WTC11 (cell line): ENCODE measurements at regions not wholly inside any gene's neighbourhood (a gene's known extent, or its start where the extent isn't known, plus 50 kb on each side); places are given as distances from the start of the nearest gene placed in this dataset.

Source experiments
- ATAC-seq: fragments of 200-7000 bp; cut with Tn5 transposase; 2 replicates; pipeline ENCODE4 v1.10.0; 2021; ENCODE audit warnings: mild to moderate bottlenecking, moderate library complexity
- CTCF ChIA-PET: fragments of 300-600 bp; sonication (Branson Sonifier 250); formaldehyde crosslinking; loops from one replicate; lab custom pipeline; 2021; ENCODE audit warnings: antibody characterized with exemption; lab: Charles Lee
- POLR2A ChIA-PET: fragments of 350-600 bp; sonication (Branson Sonifier 250); formaldehyde crosslinking; loops from one replicate; lab custom pipeline; 2021; ENCODE audit warnings: antibody characterized with exemption; lab: Charles Lee
- DNase-seq: peaks from one replicate; pipeline ENCODE4 v3.0.0; 2021; ENCODE audit warnings: low spot score
- H3K27ac Mint-ChIP-seq: 2 replicates; pipeline ENCODE4 v1.8.0; 2021; ENCODE audit warnings: mixed read lengths
- H3K27me3 Mint-ChIP-seq: 2 replicates; pipeline ENCODE4 v1.8.0; 2021; ENCODE audit warnings: low read depth, mild to moderate bottlenecking, moderate library complexity, mixed read lengths
- H3K36me3 Mint-ChIP-seq: 2 replicates; pipeline ENCODE4 v1.8.0; 2021; ENCODE audit warnings: mixed read lengths
- H3K4me1 Mint-ChIP-seq: 2 replicates; pipeline ENCODE4 v1.8.0; 2022; ENCODE audit warnings: mixed read lengths
- H3K4me3 Mint-ChIP-seq: 2 replicates; pipeline ENCODE4 v1.8.0; 2021; ENCODE audit warnings: mild to moderate bottlenecking, moderate library complexity, mixed read lengths
- H3K9me3 Mint-ChIP-seq: 2 replicates; pipeline ENCODE4 v1.8.0; 2021; ENCODE audit warnings: mixed read lengths
- ATF1 ChIP-seq: sonication (generic); formaldehyde crosslinking; IDR thresholded peaks from 2 replicates; pipeline ENCODE4 v1.8.1; 2023; ENCODE audit warnings: mild to moderate bottlenecking, moderate library complexity, missing genetic modification reagents
- ESRRA ChIP-seq: sonication (generic); formaldehyde crosslinking; IDR thresholded peaks from 2 replicates; pipeline ENCODE4 v1.8.1; 2022; ENCODE audit warnings: mild to moderate bottlenecking, missing genetic modification reagents, borderline replicate concordance
- FOXK1 ChIP-seq: sonication (generic); formaldehyde crosslinking; IDR thresholded peaks from 2 replicates; pipeline ENCODE4 v1.8.0; 2022; ENCODE audit warnings: mild to moderate bottlenecking, moderate library complexity, missing genetic modification reagents
- GABPB1 ChIP-seq: sonication (generic); formaldehyde crosslinking; IDR thresholded peaks from 2 replicates; pipeline ENCODE4 v1.8.1; 2023; ENCODE audit warnings: mild to moderate bottlenecking, missing genetic modification reagents
- KAT7 ChIP-seq: sonication (generic); formaldehyde crosslinking; IDR thresholded peaks from 2 replicates; pipeline ENCODE4 v1.8.1; 2023; ENCODE audit warnings: missing genetic modification reagents, mild to moderate bottlenecking, borderline replicate concordance
- MYBL2 ChIP-seq: sonication (generic); formaldehyde crosslinking; IDR thresholded peaks from 2 replicates; pipeline ENCODE4 v1.8.1; 2023; ENCODE audit warnings: mild to moderate bottlenecking, moderate library complexity, missing genetic modification reagents
- SMAD3 ChIP-seq: sonication (generic); formaldehyde crosslinking; IDR thresholded peaks from 2 replicates; pipeline ENCODE4 v1.8.0; 2022; ENCODE audit warnings: missing genetic modification reagents, mild to moderate bottlenecking, borderline replicate concordance
- TP53 ChIP-seq: sonication (generic); formaldehyde crosslinking; IDR thresholded peaks from 2 replicates; pipeline ENCODE4 v1.8.1; 2023; ENCODE audit warnings: mild to moderate bottlenecking, missing genetic modification reagents
- ZNF423 ChIP-seq: fragments of 250-450 bp; sonication (Bioruptor Pico); IDR thresholded peaks from 2 replicates; pipeline ENCODE4 v2.1.2; 2022; ENCODE audit warnings: mild to moderate bottlenecking, moderate library complexity
- ZNF671 ChIP-seq: fragments of 250-450 bp; sonication (Bioruptor Pico); IDR thresholded peaks from 2 replicates; pipeline ENCODE4 v1.8.0; 2021; ENCODE audit warnings: mild to moderate bottlenecking
- TF ChIP-seq, protein P1 (sequence below): fragments of 250-450 bp; sonication (Bioruptor Pico); IDR thresholded peaks from 2 replicates; pipeline ENCODE4 v1.9.0; 2021; ENCODE audit warnings: mild to moderate bottlenecking
- TF ChIP-seq, protein P2 (sequence below): sonication (generic); formaldehyde crosslinking; IDR thresholded peaks from 2 replicates; pipeline ENCODE4 v1.8.1; 2022; ENCODE audit warnings: missing genetic modification reagents, borderline replicate concordance
- TF ChIP-seq, protein P3 (sequence below): sonication (generic); formaldehyde crosslinking; IDR thresholded peaks from 2 replicates; pipeline ENCODE4 v1.8.1; 2022; ENCODE audit warnings: low read depth, mild to moderate bottlenecking, moderate library complexity, missing genetic modification reagents, borderline replicate concordance
- TF ChIP-seq, protein P4 (sequence below): fragments of 250-450 bp; sonication (Bioruptor Pico); conservative IDR thresholded peaks from 2 replicates; pipeline ENCODE4 v1.9.0; 2021; ENCODE audit warnings: mild to moderate bottlenecking
- TF ChIP-seq, protein P5 (sequence below): sonication (generic); formaldehyde crosslinking; IDR thresholded peaks from 2 replicates; pipeline ENCODE4 v1.8.1; 2022; ENCODE audit warnings: mild to moderate bottlenecking, missing genetic modification reagents, moderate library complexity, borderline replicate concordance
- TF ChIP-seq, protein P6 (sequence below): sonication (generic); formaldehyde crosslinking; IDR thresholded peaks from 2 replicates; pipeline ENCODE4 v1.8.0; 2022; ENCODE audit warnings: mild to moderate bottlenecking, missing genetic modification reagents

DNA sequence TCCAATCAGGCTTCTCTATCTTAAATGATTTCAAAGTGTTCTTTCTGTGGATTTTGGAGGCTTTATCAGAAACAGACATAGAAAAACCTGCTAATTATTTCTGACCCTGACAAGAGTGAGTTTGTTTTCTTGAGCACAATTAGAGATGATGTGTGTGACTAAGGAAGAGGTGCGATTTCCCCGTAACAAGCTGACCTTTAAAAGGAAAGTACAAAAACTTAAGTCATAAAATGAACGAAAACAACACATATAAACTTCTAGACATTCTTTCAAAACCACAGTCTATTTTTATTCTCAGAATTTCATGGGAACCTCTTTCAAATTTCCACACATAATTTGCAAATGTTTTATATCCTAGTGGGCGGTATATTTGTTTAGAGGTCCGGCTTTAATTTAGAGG lies 604.8 kb downstream of the CPS1 start:
- POLR2A ChIA-PET: no interaction called here
- CTCF ChIA-PET: no interaction called here
- DNase-seq: no peak

DNA sequence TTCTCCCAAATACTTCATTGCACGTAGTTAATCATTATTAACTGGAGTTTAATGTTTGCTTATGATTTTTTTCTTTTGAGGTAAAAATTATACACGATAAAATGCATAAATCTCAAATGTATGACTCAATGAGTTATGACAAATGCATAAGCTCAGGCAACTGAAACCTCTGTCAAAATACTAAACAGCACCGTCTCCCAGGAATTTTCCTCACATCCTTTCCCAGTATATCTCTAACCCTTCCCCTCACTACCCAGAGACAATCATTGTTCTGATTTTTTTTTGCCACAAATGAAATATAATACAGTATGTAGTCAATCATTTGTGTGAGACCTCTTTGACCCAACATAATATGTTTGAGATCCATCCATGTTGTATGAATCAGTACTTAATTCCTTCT lies 606.5 kb downstream of the CPS1 start:
- Mint-ChIP-seq H3K27ac (no peak overlapping the region), H3K4me3 (no peak overlapping the region), H3K4me1 (no peaks in the 10 kb centered on the region), H3K27me3 (no peaks in the 10 kb centered on the region), H3K9me3 (no peaks in the 10 kb centered on the region), H3K36me3 (no peaks in the 10 kb centered on the region)
- CTCF ChIA-PET: no interaction called here
- TF ChIP-seq ATF1 (CRISPR knock-in tag): no peak
- TF ChIP-seq, protein P1, sequence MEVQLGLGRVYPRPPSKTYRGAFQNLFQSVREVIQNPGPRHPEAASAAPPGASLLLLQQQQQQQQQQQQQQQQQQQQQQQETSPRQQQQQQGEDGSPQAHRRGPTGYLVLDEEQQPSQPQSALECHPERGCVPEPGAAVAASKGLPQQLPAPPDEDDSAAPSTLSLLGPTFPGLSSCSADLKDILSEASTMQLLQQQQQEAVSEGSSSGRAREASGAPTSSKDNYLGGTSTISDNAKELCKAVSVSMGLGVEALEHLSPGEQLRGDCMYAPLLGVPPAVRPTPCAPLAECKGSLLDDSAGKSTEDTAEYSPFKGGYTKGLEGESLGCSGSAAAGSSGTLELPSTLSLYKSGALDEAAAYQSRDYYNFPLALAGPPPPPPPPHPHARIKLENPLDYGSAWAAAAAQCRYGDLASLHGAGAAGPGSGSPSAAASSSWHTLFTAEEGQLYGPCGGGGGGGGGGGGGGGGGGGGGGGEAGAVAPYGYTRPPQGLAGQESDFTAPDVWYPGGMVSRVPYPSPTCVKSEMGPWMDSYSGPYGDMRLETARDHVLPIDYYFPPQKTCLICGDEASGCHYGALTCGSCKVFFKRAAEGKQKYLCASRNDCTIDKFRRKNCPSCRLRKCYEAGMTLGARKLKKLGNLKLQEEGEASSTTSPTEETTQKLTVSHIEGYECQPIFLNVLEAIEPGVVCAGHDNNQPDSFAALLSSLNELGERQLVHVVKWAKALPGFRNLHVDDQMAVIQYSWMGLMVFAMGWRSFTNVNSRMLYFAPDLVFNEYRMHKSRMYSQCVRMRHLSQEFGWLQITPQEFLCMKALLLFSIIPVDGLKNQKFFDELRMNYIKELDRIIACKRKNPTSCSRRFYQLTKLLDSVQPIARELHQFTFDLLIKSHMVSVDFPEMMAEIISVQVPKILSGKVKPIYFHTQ (CRISPR knock-in tag): no peak
- TF ChIP-seq, protein P2, sequence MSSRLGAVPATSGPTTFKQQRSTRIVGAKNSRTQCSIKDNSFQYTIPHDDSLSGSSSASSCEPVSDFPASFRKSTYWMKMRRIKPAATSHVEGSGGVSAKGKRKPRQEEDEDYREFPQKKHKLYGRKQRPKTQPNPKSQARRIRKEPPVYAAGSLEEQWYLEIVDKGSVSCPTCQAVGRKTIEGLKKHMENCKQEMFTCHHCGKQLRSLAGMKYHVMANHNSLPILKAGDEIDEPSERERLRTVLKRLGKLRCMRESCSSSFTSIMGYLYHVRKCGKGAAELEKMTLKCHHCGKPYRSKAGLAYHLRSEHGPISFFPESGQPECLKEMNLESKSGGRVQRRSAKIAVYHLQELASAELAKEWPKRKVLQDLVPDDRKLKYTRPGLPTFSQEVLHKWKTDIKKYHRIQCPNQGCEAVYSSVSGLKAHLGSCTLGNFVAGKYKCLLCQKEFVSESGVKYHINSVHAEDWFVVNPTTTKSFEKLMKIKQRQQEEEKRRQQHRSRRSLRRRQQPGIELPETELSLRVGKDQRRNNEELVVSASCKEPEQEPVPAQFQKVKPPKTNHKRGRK: no peak
- no peak for TF ChIP-seq TP53
- TF ChIP-seq, protein P3, sequence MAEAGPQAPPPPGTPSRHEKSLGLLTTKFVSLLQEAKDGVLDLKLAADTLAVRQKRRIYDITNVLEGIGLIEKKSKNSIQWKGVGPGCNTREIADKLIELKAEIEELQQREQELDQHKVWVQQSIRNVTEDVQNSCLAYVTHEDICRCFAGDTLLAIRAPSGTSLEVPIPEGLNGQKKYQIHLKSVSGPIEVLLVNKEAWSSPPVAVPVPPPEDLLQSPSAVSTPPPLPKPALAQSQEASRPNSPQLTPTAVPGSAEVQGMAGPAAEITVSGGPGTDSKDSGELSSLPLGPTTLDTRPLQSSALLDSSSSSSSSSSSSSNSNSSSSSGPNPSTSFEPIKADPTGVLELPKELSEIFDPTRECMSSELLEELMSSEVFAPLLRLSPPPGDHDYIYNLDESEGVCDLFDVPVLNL: no peak
- ATAC-seq: no peak
- no peak for DNase-seq
- POLR2A ChIA-PET: no interaction called here

More for the DNA sequence above, 604.8 kb downstream of the CPS1 start:
- Mint-ChIP-seq H3K4me3 (no peak overlapping the region), H3K27ac (no peak overlapping the region), H3K4me1 (no peaks in the 10 kb centered on the region), H3K36me3 (no peaks in the 10 kb centered on the region), H3K9me3 (no peaks in the 10 kb centered on the region), H3K27me3 (no peaks in the 10 kb centered on the region)
- no peak for ATAC-seq
- TF ChIP-seq MYBL2 (CRISPR knock-in tag) (no peak), GABPB1 (CRISPR knock-in tag) (no peak), FOXK1 (no peak), ZNF423 (CRISPR knock-in tag) (no peak), SMAD3 (no peak), ZNF671 (CRISPR knock-in tag) (no peak), ESRRA (CRISPR knock-in tag) (no peak), KAT7 (no peak)
- TF ChIP-seq, protein P4, sequence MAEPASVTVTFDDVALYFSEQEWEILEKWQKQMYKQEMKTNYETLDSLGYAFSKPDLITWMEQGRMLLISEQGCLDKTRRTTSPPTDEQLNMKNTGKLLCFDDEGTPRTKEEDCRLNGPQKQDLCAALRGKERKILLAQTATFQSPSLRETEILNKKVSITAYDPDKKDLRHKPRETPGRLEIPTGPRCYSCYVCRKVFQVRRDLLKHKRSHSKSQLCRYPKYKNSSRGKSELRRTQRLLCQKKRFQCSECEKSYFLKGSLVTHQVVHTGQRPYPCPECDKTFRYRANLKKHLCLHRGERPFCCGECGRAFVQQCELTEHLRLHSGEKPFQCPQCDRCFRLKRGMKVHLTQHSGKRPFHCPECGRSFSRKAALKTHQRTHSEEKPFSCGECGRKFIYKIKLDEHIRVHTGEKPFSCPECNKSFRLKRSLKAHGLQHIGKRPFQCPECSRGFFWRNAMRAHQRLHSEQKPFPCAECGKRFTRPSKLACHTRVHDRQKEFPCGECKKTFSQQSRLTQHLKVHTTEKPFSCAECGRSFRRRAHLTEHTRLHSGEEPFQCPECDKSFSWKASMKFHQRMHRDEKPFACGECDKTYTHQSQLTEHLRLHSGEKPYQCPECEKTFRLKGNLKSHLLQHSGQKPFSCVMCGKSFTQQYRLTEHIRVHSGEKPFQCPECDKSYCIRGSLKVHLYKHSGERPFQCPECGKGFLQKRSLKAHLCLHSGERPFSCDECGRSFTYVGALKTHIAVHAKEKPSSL: no peak
- TF ChIP-seq, protein P5, sequence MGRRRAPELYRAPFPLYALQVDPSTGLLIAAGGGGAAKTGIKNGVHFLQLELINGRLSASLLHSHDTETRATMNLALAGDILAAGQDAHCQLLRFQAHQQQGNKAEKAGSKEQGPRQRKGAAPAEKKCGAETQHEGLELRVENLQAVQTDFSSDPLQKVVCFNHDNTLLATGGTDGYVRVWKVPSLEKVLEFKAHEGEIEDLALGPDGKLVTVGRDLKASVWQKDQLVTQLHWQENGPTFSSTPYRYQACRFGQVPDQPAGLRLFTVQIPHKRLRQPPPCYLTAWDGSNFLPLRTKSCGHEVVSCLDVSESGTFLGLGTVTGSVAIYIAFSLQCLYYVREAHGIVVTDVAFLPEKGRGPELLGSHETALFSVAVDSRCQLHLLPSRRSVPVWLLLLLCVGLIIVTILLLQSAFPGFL: no peak
- TF ChIP-seq, protein P6, sequence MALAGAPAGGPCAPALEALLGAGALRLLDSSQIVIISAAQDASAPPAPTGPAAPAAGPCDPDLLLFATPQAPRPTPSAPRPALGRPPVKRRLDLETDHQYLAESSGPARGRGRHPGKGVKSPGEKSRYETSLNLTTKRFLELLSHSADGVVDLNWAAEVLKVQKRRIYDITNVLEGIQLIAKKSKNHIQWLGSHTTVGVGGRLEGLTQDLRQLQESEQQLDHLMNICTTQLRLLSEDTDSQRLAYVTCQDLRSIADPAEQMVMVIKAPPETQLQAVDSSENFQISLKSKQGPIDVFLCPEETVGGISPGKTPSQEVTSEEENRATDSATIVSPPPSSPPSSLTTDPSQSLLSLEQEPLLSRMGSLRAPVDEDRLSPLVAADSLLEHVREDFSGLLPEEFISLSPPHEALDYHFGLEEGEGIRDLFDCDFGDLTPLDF (CRISPR knock-in tag): no peak
